ENCODE measurements at regions not wholly inside any gene's neighbourhood (a gene's known extent, or its start where the extent isn't known, plus 50 kb on each side); places are given as distances from the start of the nearest gene placed in this dataset.
A peak's percentile ranks its signal among the peaks of the same experiment; 100 is the strongest.

GRCh38 chr9:118104363-118104762, 400.2 kb downstream of the TLR4 start:
- H3K27ac Mint-ChIP-seq: no peak overlapping the region
- H3K4me1 Mint-ChIP-seq (ENCODE audit: low read depth): no peaks in the 10 kb centered on the region
- H3K4me3 Mint-ChIP-seq: no peak overlapping the region
- H3K27me3 Mint-ChIP-seq (ENCODE audit: low read depth): no peaks in the 10 kb centered on the region
- H3K9me3 Mint-ChIP-seq: no peaks in the 10 kb centered on the region
- DNase-seq: no peak
- H3K36me3 Mint-ChIP-seq (ENCODE audit: low read depth): no peaks in the 10 kb centered on the region
- CTCF ChIA-PET: no interaction called here
- intact Hi-C loops (cut with micrococcal nuclease): no loop called here

GRCh38 chr9:118108971-118109370, 404.8 kb downstream of the TLR4 start:
- Mint-ChIP-seq H3K4me1 (ENCODE audit: low read depth) (no peaks in the 10 kb centered on the region), H3K9me3 (no peaks in the 10 kb centered on the region), H3K27ac (no peak overlapping the region), H3K4me3 (no peak overlapping the region), H3K27me3 (ENCODE audit: low read depth) (peaks cover 5% of the 10 kb centered on the region), H3K36me3 (ENCODE audit: low read depth) (no peaks in the 10 kb centered on the region)
- intact Hi-C loops (cut with micrococcal nuclease): no loop called here
- no peak for DNase-seq
- CTCF ChIA-PET: no interaction called here

GRCh38 chr9:118109542-118109941, 405.3 kb downstream of the TLR4 start:
- no peaks in the 10 kb centered on the region for H3K4me1 Mint-ChIP-seq (ENCODE audit: low read depth)
- CTCF ChIA-PET: no interaction called here

GRCh38 chr9:118121361-118121760, 417.2 kb downstream of the TLR4 start:
- no peak for DNase-seq
- Mint-ChIP-seq H3K9me3 (no peaks in the 10 kb centered on the region), H3K27ac (no peak overlapping the region), H3K4me3 (no peak overlapping the region), H3K27me3 (ENCODE audit: low read depth) (no peaks in the 10 kb centered on the region), H3K36me3 (ENCODE audit: low read depth) (no peaks in the 10 kb centered on the region), H3K4me1 (ENCODE audit: low read depth) (no peaks in the 10 kb centered on the region)
- CTCF ChIA-PET: no interaction called here
- intact Hi-C loops (cut with micrococcal nuclease): no loop called here

More at GRCh38 chr9:118109542-118109941, 405.3 kb downstream of the TLR4 start:
- intact Hi-C loops (cut with micrococcal nuclease): no loop called here
- H3K27me3 Mint-ChIP-seq (ENCODE audit: low read depth): peaks cover 5% of the 10 kb centered on the region
- H3K27ac Mint-ChIP-seq: no peak overlapping the region
- no peaks in the 10 kb centered on the region for H3K9me3 Mint-ChIP-seq
- H3K36me3 Mint-ChIP-seq (ENCODE audit: low read depth): no peaks in the 10 kb centered on the region
- DNase-seq: no peak
- no peak overlapping the region for H3K4me3 Mint-ChIP-seq

GRCh38 chr9:118128313-118128712, 424.1 kb downstream of the TLR4 start:
- Mint-ChIP-seq H3K36me3 (ENCODE audit: low read depth) (no peaks in the 10 kb centered on the region), H3K4me3 (no peak overlapping the region), H3K27ac (no peak overlapping the region), H3K9me3 (peaks cover 2% of the 10 kb centered on the region), H3K27me3 (ENCODE audit: low read depth) (no peaks in the 10 kb centered on the region), H3K4me1 (ENCODE audit: low read depth) (no peaks in the 10 kb centered on the region)
- CTCF ChIA-PET: no interaction called here
- intact Hi-C loops (cut with micrococcal nuclease): no loop called here
- DNase-seq: no peak

- intact Hi-C loops (cut with micrococcal nuclease): no loop called here
- Mint-ChIP-seq H3K4me1 (ENCODE audit: low read depth) (no peaks in the 10 kb centered on the region), H3K9me3 (peaks cover 2% of the 10 kb centered on the region), H3K4me3 (no peak overlapping the region), H3K36me3 (ENCODE audit: low read depth) (no peaks in the 10 kb centered on the region), H3K27ac (no peak overlapping the region), H3K27me3 (ENCODE audit: low read depth) (no peaks in the 10 kb centered on the region)
- DNase-seq: no peak
- CTCF ChIA-PET: no interaction called here
Measured at GRCh38 chr9:118129541-118129940, 425.3 kb downstream of the TLR4 start.

GRCh38 chr9:118148990-118149389, 444.8 kb downstream of the TLR4 start:
- H3K4me1 Mint-ChIP-seq (ENCODE audit: low read depth): no peaks in the 10 kb centered on the region

GRCh38 chr9:118156846-118157245, 452.6 kb downstream of the TLR4 start:
- Mint-ChIP-seq H3K27ac (no peak overlapping the region), H3K4me1 (ENCODE audit: low read depth) (no peaks in the 10 kb centered on the region), H3K27me3 (ENCODE audit: low read depth) (peaks cover 2% of the 10 kb centered on the region), H3K36me3 (ENCODE audit: low read depth) (no peaks in the 10 kb centered on the region), H3K9me3 (no peaks in the 10 kb centered on the region), H3K4me3 (no peak overlapping the region)
- DNase-seq: no peak
- intact Hi-C loops (cut with micrococcal nuclease): no loop called here
- CTCF ChIA-PET: no interaction called here

More at GRCh38 chr9:118148990-118149389, 444.8 kb downstream of the TLR4 start:
- H3K27me3 Mint-ChIP-seq (ENCODE audit: low read depth): peaks cover 6% of the 10 kb centered on the region
- H3K27ac Mint-ChIP-seq: no peak overlapping the region
- CTCF ChIA-PET: no interaction called here
- H3K4me3 Mint-ChIP-seq: no peak overlapping the region
- no peaks in the 10 kb centered on the region for H3K36me3 Mint-ChIP-seq (ENCODE audit: low read depth)
- no peaks in the 10 kb centered on the region for H3K9me3 Mint-ChIP-seq
- DNase-seq: no peak
- intact Hi-C loops (cut with micrococcal nuclease): no loop called here

GRCh38 chr9:118162716-118163115, 458.5 kb downstream of the TLR4 start:
- DNase-seq: no peak
- H3K27me3 Mint-ChIP-seq (ENCODE audit: low read depth): peaks cover 9% of the 10 kb centered on the region
- intact Hi-C loops (cut with micrococcal nuclease): loop anchor here (10.0 kb wide), 1 partner anchor 1202 kb away; the partner anchor contains the start of gene BRINP1
- H3K4me3 Mint-ChIP-seq: no peak overlapping the region
- CTCF ChIA-PET: no interaction called here
- H3K9me3 Mint-ChIP-seq: no peaks in the 10 kb centered on the region
- H3K4me1 Mint-ChIP-seq (ENCODE audit: low read depth): no peaks in the 10 kb centered on the region
- H3K27ac Mint-ChIP-seq: no peak overlapping the region
- H3K36me3 Mint-ChIP-seq (ENCODE audit: low read depth): no peaks in the 10 kb centered on the region

GRCh38 chr9:118163751-118164150, 459.5 kb downstream of the TLR4 start:
- Mint-ChIP-seq H3K4me1 (ENCODE audit: low read depth) (no peaks in the 10 kb centered on the region), H3K27me3 (ENCODE audit: low read depth) (peaks cover 9% of the 10 kb centered on the region), H3K9me3 (no peaks in the 10 kb centered on the region), H3K4me3 (no peak overlapping the region), H3K27ac (no peak overlapping the region), H3K36me3 (ENCODE audit: low read depth) (no peaks in the 10 kb centered on the region)
- DNase-seq: no peak
- CTCF ChIA-PET: interaction anchor here (0.6 kb wide), 1 partner anchor 56 kb away, joined by 3 read pairs; no protein-coding TSS in a partner anchor
- intact Hi-C loops (cut with micrococcal nuclease): loop anchor here (10.0 kb wide), 1 partner anchor 1201 kb away; the partner anchor contains the start of gene BRINP1

GRCh38 chr9:118165451-118165850, 461.2 kb downstream of the TLR4 start:
- Mint-ChIP-seq H3K27ac (no peak overlapping the region), H3K4me3 (no peak overlapping the region), H3K36me3 (ENCODE audit: low read depth) (no peaks in the 10 kb centered on the region), H3K4me1 (ENCODE audit: low read depth) (no peaks in the 10 kb centered on the region), H3K27me3 (ENCODE audit: low read depth) (peaks cover 9% of the 10 kb centered on the region), H3K9me3 (no peaks in the 10 kb centered on the region)
- CTCF ChIA-PET: no interaction called here
- intact Hi-C loops (cut with micrococcal nuclease): loop anchor here (10.0 kb wide), 1 partner anchor 1199 kb away; the partner anchor contains the start of gene BRINP1
- DNase-seq: no peak

GRCh38 chr9:118170032-118170955, 466.1 kb downstream of the TLR4 start:
- Mint-ChIP-seq H3K27ac (no peak overlapping the region), H3K27me3 (ENCODE audit: low read depth) (peaks cover 7% of the 10 kb centered on the region), H3K4me1 (ENCODE audit: low read depth) (no peaks in the 10 kb centered on the region), H3K36me3 (ENCODE audit: low read depth) (no peaks in the 10 kb centered on the region), H3K9me3 (no peaks in the 10 kb centered on the region), H3K4me3 (no peak overlapping the region)
- peak; percentile 5 for DNase-seq
- CTCF ChIA-PET: interaction anchor here (0.5 to 0.7 kb wide), 3 partner anchors 227 to 1553 kb away, joined by 3 to 5 read pairs (median 3); no protein-coding TSS in a partner anchor
- intact Hi-C loops (cut with micrococcal nuclease): no loop called here

GRCh38 chr9:118177241-118177640, 473.0 kb downstream of the TLR4 start:
- CTCF ChIA-PET: no interaction called here
- no peak overlapping the region for H3K27ac Mint-ChIP-seq
- intact Hi-C loops (cut with micrococcal nuclease): no loop called here
- H3K4me3 Mint-ChIP-seq: no peak overlapping the region
- peaks cover 2% of the 10 kb centered on the region for H3K27me3 Mint-ChIP-seq (ENCODE audit: low read depth)
- H3K4me1 Mint-ChIP-seq (ENCODE audit: low read depth): no peaks in the 10 kb centered on the region
- no peaks in the 10 kb centered on the region for H3K9me3 Mint-ChIP-seq
- H3K36me3 Mint-ChIP-seq (ENCODE audit: low read depth): no peaks in the 10 kb centered on the region
- DNase-seq: no peak

Data from activated naive CD4-positive, alpha-beta T cell treated with anti-CD3 and anti-CD28 coated beads for 36 hours (primary cell).